ENCODE measurements at regions not wholly inside any gene's neighbourhood (a gene's known extent, or its start where the extent isn't known, plus 50 kb on each side); places are given as distances from the start of the nearest gene placed in this dataset.

DNA sequence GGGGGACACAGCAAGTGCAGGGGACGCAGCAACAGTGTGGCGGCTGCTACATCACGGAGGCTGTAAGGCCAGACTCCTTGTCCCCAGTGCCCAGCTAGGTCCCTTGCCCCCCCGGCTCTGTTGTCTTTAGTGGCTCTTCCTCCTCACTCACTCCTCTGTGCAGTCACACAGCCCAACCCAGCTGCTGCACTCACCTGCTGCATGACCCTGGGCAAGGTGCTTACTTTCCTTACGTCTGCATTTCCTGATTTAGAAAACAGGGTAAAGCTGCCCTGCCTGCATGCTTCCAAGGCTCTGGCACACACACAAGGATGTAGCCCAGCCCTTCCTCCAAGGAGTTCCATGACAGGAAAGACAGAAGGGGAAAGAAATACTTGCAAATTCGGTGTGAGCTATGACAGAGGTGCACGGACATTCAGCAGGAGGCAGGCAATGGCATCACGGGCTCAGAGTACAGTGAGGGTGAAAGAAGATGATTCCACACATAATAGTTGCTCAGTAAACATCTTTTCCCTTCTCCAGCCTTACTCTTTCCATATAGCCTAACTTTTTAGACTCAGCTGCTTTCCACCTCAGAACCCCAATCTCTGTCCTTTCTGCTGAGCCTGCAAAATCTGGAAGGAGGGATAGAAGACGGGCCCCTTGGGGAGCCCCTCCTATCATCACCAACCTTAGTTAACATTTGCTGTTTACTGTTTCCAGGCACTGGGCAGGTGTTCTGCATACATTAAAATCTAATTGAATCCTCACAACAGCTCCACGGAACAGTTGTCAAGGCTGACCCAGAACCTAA, 150.9 kb downstream of the MRM1 start:
- no peak overlapping the region for H3K4me2 ChIP-seq (replicated peaks; ENCODE audit: low read depth, low read length, poor library complexity, severe bottlenecking)
- H3K36me3 ChIP-seq (replicated peaks in 1 of 2; ENCODE audit: control extremely low read depth in 1 of 2, control insufficient read depth in 1 of 2, extremely low read depth in 1 of 2, insufficient read depth in 2 of 2, low read length in 1 of 2), result no peaks in the 10 kb centered on the region
- DNase-seq, result no peak
- no peak overlapping the region for H3K4me3 Mint-ChIP-seq
- H3K4me3 ChIP-seq (ENCODE audit: control extremely low read depth in 1 of 5, extremely low read depth in 1 of 5, insufficient read depth in 1 of 5, low read depth in 2 of 5, low read length in 4 of 5), result no peak overlapping the region
- H3K4me1 ChIP-seq (ENCODE audit: control insufficient read depth in 2 of 2, insufficient read depth in 2 of 2, low read length in 2 of 2), result no peaks in the 10 kb centered on the region
- POLR2A ChIA-PET, result no interaction called here
- H3K9ac ChIP-seq (ENCODE audit: low read length), result no peak overlapping the region
- no peak for ATAC-seq (ENCODE audit: low read depth)
- no peaks in the 10 kb centered on the region for H3K9me3 Mint-ChIP-seq (ENCODE audit: insufficient read depth)
- H3K27ac Mint-ChIP-seq, result no peak overlapping the region
- 79% methylated on average over 9 of the region's 10 CpGs for WGBS (ENCODE audit: insufficient coverage)
- H3K27me3 ChIP-seq (replicated peaks in 1 of 4; ENCODE audit: control extremely low read depth in 1 of 4, control insufficient read depth in 3 of 4, insufficient read depth in 4 of 4, low read length in 3 of 4), result peaks cover 0 to 2% (median 0%) of the 10 kb centered on the region in 4 experiments
- intact Hi-C loops (cut with micrococcal nuclease), result no loop called here
- H3K9me3 ChIP-seq (ENCODE audit: control extremely low read depth in 1 of 3, control insufficient read depth in 2 of 3, insufficient read depth in 1 of 3, low read length in 2 of 3), result no peaks in the 10 kb centered on the region
- no peak overlapping the region for H3K27ac ChIP-seq (ENCODE audit: low read length in 2 of 2)
- no peak overlapping the region for H2AFZ ChIP-seq (ENCODE audit: insufficient read depth, low read depth, low read length, poor library complexity, severe bottlenecking)
- peaks cover 45% of the 10 kb centered on the region for H3K27me3 Mint-ChIP-seq
- H4K20me1 ChIP-seq (ENCODE audit: control insufficient read depth, insufficient read depth, low read length, poor library complexity, severe bottlenecking), result no peaks in the 10 kb centered on the region
- H3K79me2 ChIP-seq (ENCODE audit: control insufficient read depth, insufficient read depth, low read length), result no peaks in the 10 kb centered on the region
- CTCF ChIA-PET, result no interaction called here
- TF ChIP-seq, protein P1, sequence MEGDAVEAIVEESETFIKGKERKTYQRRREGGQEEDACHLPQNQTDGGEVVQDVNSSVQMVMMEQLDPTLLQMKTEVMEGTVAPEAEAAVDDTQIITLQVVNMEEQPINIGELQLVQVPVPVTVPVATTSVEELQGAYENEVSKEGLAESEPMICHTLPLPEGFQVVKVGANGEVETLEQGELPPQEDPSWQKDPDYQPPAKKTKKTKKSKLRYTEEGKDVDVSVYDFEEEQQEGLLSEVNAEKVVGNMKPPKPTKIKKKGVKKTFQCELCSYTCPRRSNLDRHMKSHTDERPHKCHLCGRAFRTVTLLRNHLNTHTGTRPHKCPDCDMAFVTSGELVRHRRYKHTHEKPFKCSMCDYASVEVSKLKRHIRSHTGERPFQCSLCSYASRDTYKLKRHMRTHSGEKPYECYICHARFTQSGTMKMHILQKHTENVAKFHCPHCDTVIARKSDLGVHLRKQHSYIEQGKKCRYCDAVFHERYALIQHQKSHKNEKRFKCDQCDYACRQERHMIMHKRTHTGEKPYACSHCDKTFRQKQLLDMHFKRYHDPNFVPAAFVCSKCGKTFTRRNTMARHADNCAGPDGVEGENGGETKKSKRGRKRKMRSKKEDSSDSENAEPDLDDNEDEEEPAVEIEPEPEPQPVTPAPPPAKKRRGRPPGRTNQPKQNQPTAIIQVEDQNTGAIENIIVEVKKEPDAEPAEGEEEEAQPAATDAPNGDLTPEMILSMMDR (IDR thresholded peaks at IDR 0.05), result no peak
- no peak for TF ChIP-seq EZH2 (IDR thresholded peaks at IDR 0.05; ENCODE audit: borderline replicate concordance, insufficient read depth, low read depth, low read length, poor library complexity, severe bottlenecking)
- H3K4me1 Mint-ChIP-seq, result no peaks in the 10 kb centered on the region

DNA sequence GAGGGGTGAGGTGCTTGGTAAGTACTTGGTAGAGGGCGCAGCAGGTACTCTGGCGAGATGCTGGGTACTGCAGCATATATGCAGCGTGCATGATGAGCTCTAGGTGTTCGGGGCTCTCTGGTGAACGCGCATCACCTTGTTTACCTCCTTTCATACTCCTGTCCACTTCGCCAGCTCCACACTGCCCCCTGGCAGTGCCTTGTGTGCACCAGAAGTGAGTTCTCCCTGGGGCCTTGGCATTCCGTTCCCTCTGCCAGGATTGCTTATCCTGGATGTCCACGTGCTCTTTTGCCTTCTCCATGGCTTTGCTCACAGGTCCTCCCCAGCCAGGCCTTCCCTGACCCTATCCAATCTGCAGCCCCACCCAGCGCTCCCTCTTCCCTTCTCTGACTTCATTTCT, 154.2 kb downstream of the MRM1 start:
- H3K9ac ChIP-seq (ENCODE audit: low read length), result no peak overlapping the region
- intact Hi-C loops (cut with micrococcal nuclease), result no loop called here
- H3K9me3 ChIP-seq (ENCODE audit: control extremely low read depth in 1 of 3, control insufficient read depth in 2 of 3, insufficient read depth in 1 of 3, low read length in 2 of 3), result no peaks in the 10 kb centered on the region
- Mint-ChIP-seq H3K4me1 (no peaks in the 10 kb centered on the region), H3K27ac (no peak overlapping the region), H3K9me3 (ENCODE audit: insufficient read depth) (no peaks in the 10 kb centered on the region), H3K27me3 (peaks cover 30% of the 10 kb centered on the region), H3K4me3 (no peak overlapping the region)
- DNase-seq, result peak; percentile 17
- H3K27ac ChIP-seq (ENCODE audit: low read length in 2 of 2), result no peak overlapping the region
- no peaks in the 10 kb centered on the region for H4K20me1 ChIP-seq (ENCODE audit: control insufficient read depth, insufficient read depth, low read length, poor library complexity, severe bottlenecking)
- no peak for ATAC-seq (ENCODE audit: low read depth)
- no peaks in the 10 kb centered on the region for H3K79me2 ChIP-seq (ENCODE audit: control insufficient read depth, insufficient read depth, low read length)
- no peaks in the 10 kb centered on the region for H3K4me1 ChIP-seq (ENCODE audit: control insufficient read depth in 2 of 2, insufficient read depth in 2 of 2, low read length in 2 of 2)
- ChIA-PET CTCF (interaction anchor here (0.9 to 2.3 kb wide), 4 partner anchors 49 to 152 kb away, joined by 3 to 24 read pairs (median 7); no protein-coding TSS in a partner anchor), POLR2A (no interaction called here)
- 70% methylated on average over 9 of the region's 10 CpGs for WGBS (ENCODE audit: insufficient coverage)
- H3K4me2 ChIP-seq (replicated peaks; ENCODE audit: low read depth, low read length, poor library complexity, severe bottlenecking), result no peak overlapping the region
- H3K4me3 ChIP-seq (ENCODE audit: control extremely low read depth in 1 of 5, extremely low read depth in 1 of 5, insufficient read depth in 1 of 5, low read depth in 2 of 5, low read length in 4 of 5), result no peak overlapping the region
- TF ChIP-seq, protein P1 (IDR thresholded peaks at IDR 0.05), result no peak
- no peak for TF ChIP-seq EZH2 (IDR thresholded peaks at IDR 0.05; ENCODE audit: borderline replicate concordance, insufficient read depth, low read depth, low read length, poor library complexity, severe bottlenecking)
- peaks cover 0 to 2% (median 0%) of the 10 kb centered on the region in 4 experiments for H3K27me3 ChIP-seq (replicated peaks in 1 of 4; ENCODE audit: control extremely low read depth in 1 of 4, control insufficient read depth in 3 of 4, insufficient read depth in 4 of 4, low read length in 3 of 4)
- no peaks in the 10 kb centered on the region for H3K36me3 ChIP-seq (replicated peaks in 1 of 2; ENCODE audit: control extremely low read depth in 1 of 2, control insufficient read depth in 1 of 2, extremely low read depth in 1 of 2, insufficient read depth in 2 of 2, low read length in 1 of 2)
- no peak overlapping the region for H2AFZ ChIP-seq (ENCODE audit: insufficient read depth, low read depth, low read length, poor library complexity, severe bottlenecking)

Data from B cell (primary cell).